T-helper 1 cell (primary cell): ENCODE measurements at regions not wholly inside any gene's neighbourhood (a gene's known extent, or its start where the extent isn't known, plus 50 kb on each side); places are given as distances from the start of the nearest gene placed in this dataset.

Source experiments
- DNase-seq, 5 donors: peaks; one replicate each; pipeline ENCODE4 v3.0.0-alpha.2; 2012 to 2020

- DNase-seq, result no peak
Measured at GRCh38 chr2:75277111-75277510, 77.8 kb upstream of the TACR1 start.

DNA sequence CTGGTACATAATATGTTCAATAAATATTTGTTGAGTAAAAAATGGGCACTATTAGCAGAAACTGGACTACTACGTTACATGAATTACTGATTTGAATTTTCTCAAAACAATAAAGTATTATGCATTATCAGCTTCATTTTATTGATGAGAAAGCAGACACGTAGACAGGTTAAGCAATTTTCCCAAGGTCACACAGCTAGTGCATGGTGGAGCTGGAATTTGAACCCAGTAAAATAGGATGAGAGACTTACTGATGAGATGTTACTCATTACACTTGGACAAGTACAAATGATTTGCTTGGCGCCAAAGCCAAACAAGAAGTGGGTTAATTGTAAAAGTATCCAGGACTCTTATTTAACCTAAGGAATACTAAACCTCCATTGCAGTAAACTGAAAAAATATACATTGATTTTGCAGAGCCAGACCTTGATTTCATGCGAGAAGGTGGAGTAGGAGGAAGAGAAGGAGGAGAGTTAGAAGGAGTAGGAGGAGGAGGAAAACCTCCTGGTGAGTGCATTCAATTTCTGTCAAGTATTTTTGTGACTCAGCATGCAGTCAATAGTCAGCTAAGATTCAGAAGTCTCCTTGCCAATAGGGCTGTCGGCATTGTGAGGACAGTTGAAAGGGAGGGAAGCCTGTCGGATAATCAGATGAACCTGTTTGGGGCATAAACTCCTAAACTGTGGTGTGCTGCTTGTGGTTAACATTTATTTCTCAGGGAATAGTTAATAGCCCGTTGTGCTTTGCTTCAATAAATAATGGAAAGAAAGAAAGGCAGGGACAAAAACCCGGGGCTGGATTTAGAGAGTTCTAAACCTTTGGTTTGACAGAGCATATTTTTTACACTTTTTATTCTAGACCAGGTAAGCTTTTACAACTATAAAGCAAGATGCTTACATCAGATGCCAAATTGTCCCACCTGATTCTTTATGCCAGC is 77.0 kb upstream of the TACR1 start:
- DNase-seq, result no peak

- no peak for DNase-seq
Measured at GRCh38 chr2:75274936-75275335, 75.6 kb upstream of the TACR1 start.

GRCh38 chr2:75268112-75268511 is 68.8 kb upstream of the TACR1 start:
- DNase-seq, result no peak

DNA sequence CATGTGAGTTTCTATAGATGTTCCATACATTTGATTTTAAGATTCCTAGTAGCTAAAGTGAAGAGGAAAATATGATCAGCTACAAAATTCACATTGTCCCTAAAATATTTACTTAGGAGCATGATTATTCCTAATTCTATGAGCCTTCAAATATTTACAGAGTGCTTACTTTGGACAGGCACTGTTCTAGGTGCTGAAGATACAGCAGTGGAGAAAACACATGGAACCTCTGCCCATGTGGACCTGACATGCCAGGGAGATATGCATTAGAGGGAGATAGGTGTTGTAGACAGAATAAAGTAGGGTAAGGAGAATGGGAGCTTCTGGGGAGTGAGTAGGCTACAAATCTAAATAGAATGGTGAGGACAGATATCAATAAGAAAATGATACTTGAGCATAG is 62.6 kb upstream of the TACR1 start:
- DNase-seq, result no peak

DNA sequence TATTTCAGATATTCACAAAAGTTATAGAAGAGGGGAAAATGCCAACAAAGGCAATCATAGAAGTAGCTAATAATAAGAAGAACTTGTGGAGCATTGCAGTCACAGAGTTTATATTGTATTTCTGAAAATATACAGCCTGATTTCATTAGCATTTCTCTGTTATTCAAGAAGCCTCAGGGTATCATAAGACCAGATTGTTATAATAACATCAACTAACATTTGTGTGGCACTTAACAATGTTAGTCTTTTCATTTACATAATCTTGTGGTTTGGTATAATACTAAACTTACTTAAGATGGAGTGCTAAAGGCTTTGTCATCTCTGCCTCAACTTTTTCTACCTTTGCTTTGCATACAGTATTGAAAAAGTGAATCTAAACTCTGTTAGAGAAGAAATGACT is 61.6 kb upstream of the TACR1 start:
- DNase-seq, result no peak

GRCh38 chr2:75258620-75259019 is 59.3 kb upstream of the TACR1 start:
- DNase-seq, result no peak

DNA sequence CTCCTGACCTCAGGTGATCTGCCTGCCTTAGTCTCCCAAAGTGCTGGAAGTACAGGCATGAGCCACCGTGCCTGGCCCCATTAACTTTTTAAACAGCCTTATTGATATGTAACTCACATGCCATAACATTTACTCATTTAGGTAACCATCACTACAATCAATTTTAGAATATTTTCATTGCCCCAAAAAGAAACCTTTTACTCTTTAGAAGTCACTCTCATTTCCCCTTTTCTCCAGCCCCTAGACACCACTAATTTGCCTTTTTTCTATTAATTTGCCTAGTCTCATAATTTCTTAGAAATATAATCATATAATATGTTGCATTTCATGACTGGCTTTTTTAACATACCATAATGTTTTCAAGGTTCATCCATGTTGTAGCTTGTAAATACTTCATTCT is 57.2 kb upstream of the TACR1 start:
- no peak for DNase-seq

DNA sequence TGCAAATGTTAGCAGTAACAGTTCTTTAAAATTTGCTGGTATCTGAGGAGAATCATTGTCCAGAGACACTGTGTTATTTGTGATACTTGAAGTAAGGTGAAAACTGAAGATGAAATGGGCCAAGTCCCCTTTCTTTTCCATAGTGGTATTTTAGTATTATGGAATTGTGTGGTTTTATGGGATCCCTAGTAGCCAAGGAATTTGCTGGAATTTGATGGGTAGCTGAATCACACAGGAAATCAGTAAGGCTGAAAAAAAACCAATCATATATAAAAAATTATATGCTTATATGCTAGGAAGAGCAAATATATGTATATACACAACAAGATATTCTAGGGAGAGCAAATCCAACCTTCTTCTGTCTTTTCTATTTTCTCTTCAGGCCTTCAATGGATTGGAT is 54.2 kb upstream of the TACR1 start:
- no peak for DNase-seq

GRCh38 chr2:75251896-75252295 is 52.6 kb upstream of the TACR1 start:
- DNase-seq, result no peak
